ENCODE measurements at regions not wholly inside any gene's neighbourhood (a gene's known extent, or its start where the extent isn't known, plus 50 kb on each side); places are given as distances from the start of the nearest gene placed in this dataset.

DNA sequence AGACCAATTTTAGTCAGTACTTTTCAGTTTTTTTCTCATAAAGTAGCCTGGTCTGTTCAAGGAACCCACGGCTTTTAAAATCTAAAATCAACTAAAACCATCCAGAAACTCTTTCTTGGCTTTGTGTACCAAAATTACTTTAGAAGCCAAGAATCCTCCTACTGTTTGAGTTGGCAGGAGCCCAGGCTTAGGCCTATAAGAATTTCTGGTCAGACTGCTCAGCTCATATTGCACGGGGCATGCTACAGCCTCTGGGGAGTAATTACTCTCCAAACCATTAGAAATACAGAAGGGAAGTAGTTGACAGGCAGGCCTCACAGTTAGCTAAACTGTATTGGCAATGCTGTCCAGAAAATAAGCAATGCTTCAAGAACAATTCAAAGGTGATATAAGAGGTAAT is 1862.9 kb upstream of the RAG2 start:
- TF ChIP-seq SRF (IDR thresholded peaks at IDR 0.05; ENCODE audit: low read depth) (no peak), EZH2 (IDR thresholded peaks at IDR 0.05) (no peak)
